ENCODE measurements at regions not wholly inside any gene's neighbourhood (a gene's known extent, or its start where the extent isn't known, plus 50 kb on each side); places are given as distances from the start of the nearest gene placed in this dataset.

GRCh38 chr1:175870217-175870616 is 126.8 kb upstream of the TNR start:
- DNase-seq (no peak), ATAC-seq (ENCODE audit: low FRiP score in 2 of 2) (no peak)
- no peak overlapping the region for H3K4me3 ChIP-seq
- H3K9me3 ChIP-seq, result no peaks in the 10 kb centered on the region
- H3K27ac ChIP-seq, result no peak overlapping the region
- no peaks in the 10 kb centered on the region for H3K36me3 ChIP-seq
- WGBS, 2 donors, result 55 to 85% methylated on average over 2 to 3 of the region's 3 CpGs
- no peaks in the 10 kb centered on the region for H3K4me1 ChIP-seq
- no peaks in the 10 kb centered on the region for H3K27me3 ChIP-seq
- no peak for TF ChIP-seq EP300 (IDR thresholded peaks at IDR 0.05)
- TF ChIP-seq CTCF (IDR thresholded peaks at IDR 0.05), result no peak
- TF ChIP-seq POLR2A (IDR thresholded peaks at IDR 0.05), result no peak
- no peak for TF ChIP-seq POLR2AphosphoS5 (IDR thresholded peaks at IDR 0.05)

- H3K27me3 ChIP-seq, result no peaks in the 10 kb centered on the region
- H3K4me1 ChIP-seq, result no peaks in the 10 kb centered on the region
- H3K4me3 ChIP-seq, result no peak overlapping the region
- no peaks in the 10 kb centered on the region for H3K36me3 ChIP-seq
- 70 to 71% methylated on average over 2 of the region's 2 CpGs for WGBS, 2 donors
- ATAC-seq (ENCODE audit: low FRiP score in 2 of 2), result no peak
- H3K9me3 ChIP-seq, result no peaks in the 10 kb centered on the region
- no peak for DNase-seq
- TF ChIP-seq CTCF (IDR thresholded peaks at IDR 0.05), result no peak
- TF ChIP-seq POLR2A (IDR thresholded peaks at IDR 0.05), result no peak
- no peak for TF ChIP-seq POLR2AphosphoS5 (IDR thresholded peaks at IDR 0.05)
- no peak for TF ChIP-seq EP300 (IDR thresholded peaks at IDR 0.05)
- H3K27ac ChIP-seq, result no peak overlapping the region
Observed at GRCh38 chr1:175866776-175867175, 123.4 kb upstream of the TNR start.

GRCh38 chr1:175865041-175865766 is 121.8 kb upstream of the TNR start:
- WGBS, 2 donors, result 72 to 86% methylated on average over 5 to 6 of the region's 6 CpGs
- DNase-seq (no peak), ATAC-seq (ENCODE audit: low FRiP score in 2 of 2) (no peak)
- no peaks in the 10 kb centered on the region for H3K27me3 ChIP-seq
- H3K9me3 ChIP-seq, result no peaks in the 10 kb centered on the region
- no peak overlapping the region for H3K4me3 ChIP-seq
- TF ChIP-seq POLR2AphosphoS5 (IDR thresholded peaks at IDR 0.05) (no peak), POLR2A (IDR thresholded peaks at IDR 0.05) (no peak), EP300 (IDR thresholded peaks at IDR 0.05) (no peak), CTCF (IDR thresholded peaks at IDR 0.05) (no peak)
- no peak overlapping the region for H3K27ac ChIP-seq
- H3K4me1 ChIP-seq, result no peaks in the 10 kb centered on the region
- H3K36me3 ChIP-seq, result no peaks in the 10 kb centered on the region

GRCh38 chr1:175864625-175865024 is 121.2 kb upstream of the TNR start:
- 65 to 75% methylated on average over 3 of the region's 3 CpGs for WGBS, 2 donors

More at GRCh38 chr1:175864625-175865024, 121.2 kb upstream of the TNR start:
- H3K9me3 ChIP-seq, result no peaks in the 10 kb centered on the region
- H3K27ac ChIP-seq, result no peak overlapping the region
- no peaks in the 10 kb centered on the region for H3K4me1 ChIP-seq
- DNase-seq, result no peak
- H3K27me3 ChIP-seq, result no peaks in the 10 kb centered on the region
- H3K4me3 ChIP-seq, result no peak overlapping the region
- H3K36me3 ChIP-seq, result no peaks in the 10 kb centered on the region
- no peak for ATAC-seq (ENCODE audit: low FRiP score in 2 of 2)
- TF ChIP-seq EP300 (IDR thresholded peaks at IDR 0.05) (no peak), POLR2AphosphoS5 (IDR thresholded peaks at IDR 0.05) (no peak), CTCF (IDR thresholded peaks at IDR 0.05) (no peak), POLR2A (IDR thresholded peaks at IDR 0.05) (no peak)
